ENCODE measurements at regions not wholly inside any gene's neighbourhood (a gene's known extent, or its start where the extent isn't known, plus 50 kb on each side); places are given as distances from the start of the nearest gene placed in this dataset.

GRCh38 chr2:106257135-106257534 lies 63.0 kb upstream of the UXS1 start:
- ATAC-seq (no peak), DNase-seq (ENCODE audit: low read depth, low spot score) (no peak)
- no peak for TF ChIP-seq ZNF274 (IDR thresholded peaks at IDR 0.05; ENCODE audit: low read depth, low read length)
- no peak for TF ChIP-seq CEBPB (IDR thresholded peaks at IDR 0.05; ENCODE audit: low read depth)
- TF ChIP-seq POLR2A (IDR thresholded peaks at IDR 0.05; ENCODE audit: borderline replicate concordance, extremely low read depth, insufficient read depth, insufficient read length), result no peak
- TF ChIP-seq FOSL1 (IDR thresholded peaks at IDR 0.05; ENCODE audit: low read depth), result no peak
- no peak for TF ChIP-seq SP1 (IDR thresholded peaks at IDR 0.05; ENCODE audit: low read depth)
- no peak for TF ChIP-seq CTCF (IDR thresholded peaks at IDR 0.05 in 2 of 3, conservative IDR thresholded peaks at IDR 0.05 in 1 of 3; ENCODE audit: borderline replicate concordance in 1 of 3, insufficient read depth in 1 of 3, low read depth in 2 of 3, low read length in 2 of 3)
- no peak for TF ChIP-seq POLR2AphosphoS5 (IDR thresholded peaks at IDR 0.05; ENCODE audit: low read depth, low read length)
- no peak for TF ChIP-seq SRF (IDR thresholded peaks at IDR 0.05; ENCODE audit: low read depth)
- no peak for TF ChIP-seq JUND (IDR thresholded peaks at IDR 0.05)
- TF ChIP-seq EGR1 (IDR thresholded peaks at IDR 0.05; ENCODE audit: low read depth), result no peak
- no peak for TF ChIP-seq REST (IDR thresholded peaks at IDR 0.05; ENCODE audit: low read depth)
- no peak for TF ChIP-seq MAX (IDR thresholded peaks at IDR 0.05)
- no peak for TF ChIP-seq TCF7L2 (IDR thresholded peaks at IDR 0.05; ENCODE audit: borderline replicate concordance, extremely low read depth, insufficient read depth, insufficient read length)
- TF ChIP-seq ATF3 (IDR thresholded peaks at IDR 0.05), result no peak
- TF ChIP-seq ZFX (IDR thresholded peaks at IDR 0.05), result no peak
- no peak for TF ChIP-seq EZH2phosphoT487 (IDR thresholded peaks at IDR 0.05; ENCODE audit: borderline replicate concordance)
- no peak for TF ChIP-seq EZH2 (IDR thresholded peaks at IDR 0.05)
- no peak for TF ChIP-seq CBX3 (IDR thresholded peaks at IDR 0.05; ENCODE audit: low read depth)
- TF ChIP-seq YY1 (IDR thresholded peaks at IDR 0.05; ENCODE audit: extremely low read depth, insufficient replicate concordance, low read depth, low read length), result no peak
- no peak for TF ChIP-seq RAD21 (IDR thresholded peaks at IDR 0.05; ENCODE audit: low read depth)
- Histone ChIP-seq H2AFZ (ENCODE audit: low read depth, low read length, poor library complexity, severe bottlenecking) (no peak overlapping the region), H3K36me3 (ENCODE audit: control insufficient read depth in 1 of 2, insufficient read depth in 2 of 2, low read length in 2 of 2) (no peaks in the 10 kb centered on the region), H4K20me1 (ENCODE audit: insufficient read depth) (no peaks in the 10 kb centered on the region), H3K9me3 (ENCODE audit: control insufficient read depth in 1 of 2, insufficient read depth in 1 of 2, low read depth in 1 of 2, low read length in 2 of 2) (no peaks in the 10 kb centered on the region), H3K4me1 (ENCODE audit: control insufficient read depth in 1 of 2, insufficient read depth in 2 of 2, low read length in 2 of 2) (no peaks in the 10 kb centered on the region), H3K27me3 (ENCODE audit: insufficient read depth, low read length) (no peaks in the 10 kb centered on the region), H3K9me2 (ENCODE audit: insufficient read depth) (no peaks in the 10 kb centered on the region), H3K4me3 (replicated peaks in 1 of 2; ENCODE audit: low read depth in 1 of 2, low read length in 2 of 2) (no peak overlapping the region), H3K27ac (ENCODE audit: low read depth, low read length) (no peak overlapping the region), H3K4me2 (ENCODE audit: low read length) (no peak overlapping the region), H3K9ac (ENCODE audit: low read length) (no peak overlapping the region), H3K79me2 (ENCODE audit: insufficient read depth, low read length) (no peaks in the 10 kb centered on the region)
- RAD21 ChIA-PET (ENCODE audit: low non-redundant PET in 1 of 2, low total read pairs in 2 of 2, uncharacterized antibody in 2 of 2, unreplicated experiment in 2 of 2), result no interaction called here
- CTCF ChIA-PET, result no interaction called here
- intact Hi-C loops (cut with micrococcal nuclease), result loop anchor here (10.0 kb wide), 1 partner anchor 152 kb away; no protein-coding TSS in a partner anchor
- POLR2A ChIA-PET, result no interaction called here
- BruUV-seq (replicated peaks), result no TSS peak
